HG03521 (cell line): ENCODE measurements at regions not wholly inside any gene's neighbourhood (a gene's known extent, or its start where the extent isn't known, plus 50 kb on each side); places are given as distances from the start of the nearest gene placed in this dataset.
"Not testable (repeated sequence)": the region's sequence is repeated elsewhere in the genome, so short reads cannot be mapped to it uniquely, and the experiment has no call there.

ENCODE experiments used
- ATAC-seq: cut with Tn5 transposase; IDR thresholded peaks from one replicate; pipeline ENCODE4 v1.9.1; 2021; ENCODE audit warnings: mild to moderate bottlenecking, moderate library complexity; ENCODE audit not compliant: unreplicated experiment

DNA sequence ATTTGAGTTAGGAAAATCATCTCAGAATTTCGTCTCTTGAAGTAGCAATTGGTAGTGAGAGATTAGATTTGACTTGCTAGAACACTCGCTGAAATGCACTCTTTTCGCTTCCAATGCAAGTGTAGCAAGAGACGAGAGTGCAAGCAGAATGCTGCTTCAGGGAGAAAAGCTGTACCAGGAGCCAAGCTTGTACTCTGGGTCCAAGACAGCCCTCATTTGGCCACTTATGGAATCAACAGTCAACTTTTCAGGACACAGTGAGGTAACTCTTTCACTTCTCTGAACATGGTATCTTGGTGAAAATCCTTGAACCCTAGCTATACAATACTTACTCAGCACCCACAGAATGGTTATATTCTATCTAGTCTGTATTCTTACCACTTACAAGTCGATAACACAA, 107.6 kb upstream of the TERB2 start:
- not testable (repeated sequence) for ATAC-seq

GRCh38 chr15:44849701-44850403, 106.6 kb upstream of the TERB2 start:
- not testable (repeated sequence) for ATAC-seq

GRCh38 chr15:44853304-44853950, 103.1 kb upstream of the TERB2 start:
- ATAC-seq: peak; percentile 53

- not testable (repeated sequence) for ATAC-seq
These were observed 101.8 kb upstream of the TERB2 start for GRCh38 chr15:44854696-44855095.

DNA sequence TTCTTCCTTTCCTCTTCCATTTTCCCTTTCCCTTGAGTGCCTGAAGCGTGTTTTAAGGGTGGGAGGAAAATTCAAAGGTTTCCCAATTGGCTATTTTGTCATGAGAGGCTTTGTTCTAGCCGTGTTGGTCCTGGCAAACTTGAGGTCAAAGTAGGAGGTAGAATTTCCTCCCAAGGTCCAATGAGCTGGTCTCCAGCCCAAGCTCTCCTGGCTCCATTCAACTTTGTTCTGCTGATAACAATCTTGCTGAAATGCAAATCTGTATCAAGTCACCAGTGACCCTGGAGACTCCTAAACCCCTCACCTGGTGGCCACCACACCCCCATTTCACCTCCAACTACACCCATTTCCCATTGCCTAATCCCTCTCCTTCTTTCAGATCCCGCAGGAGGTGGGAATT, 100.2 kb upstream of the TERB2 start:
- ATAC-seq: not testable (repeated sequence)

GRCh38 chr15:44857164-44857710, 99.2 kb upstream of the TERB2 start:
- ATAC-seq: not testable (repeated sequence)

DNA sequence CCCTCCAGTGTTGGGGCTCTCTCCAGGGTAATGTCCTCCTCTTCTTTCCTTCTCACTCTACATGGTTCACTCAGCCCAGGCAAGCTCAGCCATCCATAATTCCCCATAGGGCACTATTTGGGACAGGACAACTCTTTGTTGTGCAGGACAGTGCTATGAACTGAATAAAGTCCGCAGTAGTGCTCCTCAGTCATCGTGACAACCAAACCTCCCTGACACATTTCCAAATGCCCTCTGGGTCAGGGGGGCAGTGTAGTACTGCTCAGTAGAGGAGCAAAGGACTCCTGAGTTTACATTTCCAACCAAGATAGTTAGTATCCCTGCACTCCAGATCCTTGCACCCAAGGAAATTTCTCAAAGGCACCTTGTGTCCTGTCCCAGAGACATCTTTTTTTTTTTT, 97.4 kb upstream of the TERB2 start:
- ATAC-seq: not testable (repeated sequence)

- not testable (repeated sequence) for ATAC-seq
These were observed 96.3 kb upstream of the TERB2 start for GRCh38 chr15:44860168-44860567.

DNA sequence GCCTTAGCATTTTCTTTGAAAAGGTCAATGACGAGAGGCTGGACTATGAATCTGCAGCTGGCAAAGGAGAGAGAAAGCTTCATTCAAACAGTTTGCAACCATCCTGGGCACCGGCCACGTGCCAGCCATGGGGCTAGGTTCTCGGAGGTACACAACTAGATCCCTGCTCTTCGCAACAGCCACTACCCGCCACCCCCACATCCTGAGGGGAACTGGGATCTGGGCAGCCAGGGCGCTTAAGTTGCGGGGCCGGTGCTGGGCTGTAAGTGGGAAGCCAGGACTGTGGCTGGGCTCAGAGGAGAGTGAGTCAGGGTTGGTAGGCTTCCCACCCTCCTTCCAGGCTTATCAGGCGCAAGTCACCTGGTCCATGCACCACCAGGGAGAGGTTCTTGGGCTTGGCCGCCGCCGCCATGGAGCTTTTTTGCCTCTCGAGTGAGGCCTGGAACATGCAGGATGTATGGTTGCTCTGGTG, 95.0 kb upstream of the TERB2 start:
- ATAC-seq: no peak

DNA sequence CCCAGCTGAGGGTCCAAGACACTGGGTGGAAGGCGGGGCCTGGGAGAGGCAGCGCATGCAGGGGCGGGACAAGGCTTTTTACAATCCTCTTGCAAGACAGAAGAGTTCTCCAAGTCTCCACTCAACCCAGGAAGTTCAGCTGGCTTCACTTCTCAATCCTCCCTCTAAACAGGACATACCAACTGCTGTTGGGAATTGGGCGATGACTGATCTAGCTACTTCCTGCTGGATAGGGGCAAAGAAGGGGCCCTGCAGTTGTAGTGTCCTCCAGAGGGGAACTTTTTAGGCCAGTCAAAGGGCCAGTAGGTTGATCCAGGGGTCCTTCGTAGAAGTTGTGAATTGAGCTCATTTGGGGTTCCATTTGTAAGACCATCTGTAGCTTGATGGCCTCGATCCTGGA, 94.6 kb upstream of the TERB2 start:
- ATAC-seq: no peak

- ATAC-seq: not testable (repeated sequence)
These were observed 93.6 kb upstream of the TERB2 start for GRCh38 chr15:44862866-44863265.

DNA sequence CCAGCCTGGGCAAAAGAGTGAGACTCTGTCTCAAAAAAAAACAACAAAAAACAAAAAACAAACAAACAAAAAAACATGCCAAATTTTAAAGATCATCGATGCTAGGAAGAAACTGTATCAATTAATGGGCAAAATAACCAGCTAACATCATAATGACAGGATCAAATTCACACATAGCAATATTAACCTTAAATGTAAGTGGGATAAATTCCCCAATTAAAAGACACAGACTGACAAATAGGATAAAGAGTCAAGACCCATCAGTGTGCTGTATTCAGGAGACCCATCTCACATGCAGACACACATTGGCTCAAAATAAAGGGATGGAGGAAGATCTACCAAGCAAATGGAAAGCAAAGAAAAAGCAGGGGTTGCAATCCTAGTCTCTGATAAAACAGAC, 88.4 kb upstream of the TERB2 start:
- ATAC-seq: not testable (repeated sequence)

GRCh38 chr15:44870125-44870524, 86.4 kb upstream of the TERB2 start:
- ATAC-seq: not testable (repeated sequence)

GRCh38 chr15:44873103-44873502, 83.4 kb upstream of the TERB2 start:
- ATAC-seq: no peak

GRCh38 chr15:44879066-44879465, 77.4 kb upstream of the TERB2 start:
- ATAC-seq: no peak

GRCh38 chr15:44882499-44882968, 74.0 kb upstream of the TERB2 start:
- peak; percentile 67 for ATAC-seq

DNA sequence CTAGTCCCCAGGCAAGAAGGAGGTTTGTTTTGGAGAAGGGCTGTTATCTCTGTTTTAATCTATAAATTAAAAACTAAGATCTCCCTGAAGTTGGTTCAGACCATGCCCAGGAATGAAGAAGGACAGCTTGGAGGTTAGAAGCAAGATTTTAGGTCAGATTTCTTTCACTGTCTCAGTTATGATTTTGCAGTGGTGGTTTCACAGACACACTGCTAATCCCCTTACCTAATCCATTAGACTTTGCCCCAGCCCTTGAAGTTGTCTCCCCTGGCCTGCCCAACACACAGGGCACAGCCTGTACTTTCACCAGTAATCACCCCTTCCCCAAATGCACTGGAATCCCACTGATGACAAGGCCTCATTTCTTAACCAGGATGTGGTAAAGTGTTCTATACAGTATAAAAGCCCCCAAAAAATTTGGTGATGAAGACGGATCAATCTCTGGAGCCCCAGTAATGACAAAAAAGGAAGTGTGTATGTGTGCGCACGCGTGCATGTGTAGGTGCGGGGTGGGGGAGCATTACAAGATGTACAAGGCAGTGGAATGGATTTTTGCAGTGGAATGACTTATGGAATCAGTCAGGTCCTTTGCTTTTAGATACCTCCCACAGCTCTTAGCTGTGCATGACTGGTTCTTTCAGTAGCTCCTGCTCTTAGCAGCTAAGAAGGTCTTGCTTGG, 73.1 kb upstream of the TERB2 start:
- ATAC-seq: no peak

GRCh38 chr15:44898890-44899651, 57.4 kb upstream of the TERB2 start:
- not testable (repeated sequence) for ATAC-seq

DNA sequence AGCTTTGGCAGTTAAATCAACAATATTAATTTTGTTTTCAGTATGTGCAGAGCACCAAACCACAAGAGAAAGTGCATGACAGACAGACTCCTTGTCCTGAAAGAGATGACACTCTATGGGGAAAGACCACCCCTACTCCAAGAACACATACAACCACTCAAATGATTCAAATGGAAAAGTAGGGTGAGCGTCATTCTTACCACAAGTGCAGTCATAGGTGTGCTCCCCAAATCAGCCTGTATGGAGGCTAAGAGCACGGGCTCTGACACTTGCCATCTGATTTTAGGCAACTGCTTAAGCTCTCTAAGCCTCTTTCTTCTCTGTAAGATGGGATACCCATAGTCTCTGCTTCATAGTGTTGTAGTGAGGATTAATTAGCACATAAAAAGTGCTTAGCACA, 56.7 kb upstream of the TERB2 start:
- not testable (repeated sequence) for ATAC-seq

GRCh38 chr15:44900796-44901195, 55.7 kb upstream of the TERB2 start:
- not testable (repeated sequence) for ATAC-seq

DNA sequence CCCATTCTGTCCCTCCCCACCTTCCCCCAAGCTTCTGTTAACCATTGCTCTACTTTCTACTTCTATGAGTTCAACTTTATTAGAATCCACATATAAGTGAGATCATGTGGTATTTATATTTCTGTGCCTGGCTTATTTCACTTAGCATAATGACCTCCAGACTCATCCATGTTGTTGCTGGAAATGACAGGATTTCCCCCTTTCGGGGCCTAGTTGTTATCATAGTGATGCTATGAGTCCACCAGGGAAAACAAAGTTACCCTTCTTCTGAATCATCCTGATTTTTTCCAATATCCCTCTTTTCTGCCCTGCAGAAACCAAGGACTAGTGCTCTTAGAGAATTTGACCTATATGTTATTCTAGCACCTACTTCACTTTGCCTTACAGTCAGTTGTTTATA, 53.2 kb upstream of the TERB2 start:
- not testable (repeated sequence) for ATAC-seq
